AG08396 (cell line): ENCODE measurements at regions not wholly inside any gene's neighbourhood (a gene's known extent, or its start where the extent isn't known, plus 50 kb on each side); places are given as distances from the start of the nearest gene placed in this dataset.
"Not testable (repeated sequence)": the region's sequence is repeated elsewhere in the genome, so short reads cannot be mapped to it uniquely, and the experiment has no call there.

Experiments used
- DNase-seq: peaks from one replicate; pipeline ENCODE4 v3.0.0; 2012; ENCODE audit warnings: low spot score, mixed read lengths

- no peak for DNase-seq
These were observed 1821.8 kb upstream of the PIK3C3 start for GRCh38 chr18:40133253-40133652.

DNA sequence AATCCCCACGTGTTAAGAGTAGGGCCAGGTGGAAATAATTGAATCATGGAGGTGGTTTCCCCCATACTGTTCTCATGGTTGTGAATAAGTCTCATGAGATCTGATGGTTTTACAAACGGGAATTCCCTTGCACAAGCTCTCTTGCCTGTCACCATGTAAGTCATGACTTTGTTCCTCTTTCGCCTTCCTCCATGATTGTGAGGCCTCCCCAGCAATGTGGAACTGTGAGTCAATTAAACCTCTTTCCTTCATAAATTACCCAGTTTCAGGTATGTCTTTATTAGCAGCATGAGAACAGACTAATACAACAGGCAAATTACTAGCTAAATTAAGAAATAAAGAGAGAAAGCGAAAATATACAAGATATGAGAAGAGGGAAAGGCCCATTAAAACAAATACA is 1822.6 kb upstream of the PIK3C3 start:
- not testable (repeated sequence) for DNase-seq

DNA sequence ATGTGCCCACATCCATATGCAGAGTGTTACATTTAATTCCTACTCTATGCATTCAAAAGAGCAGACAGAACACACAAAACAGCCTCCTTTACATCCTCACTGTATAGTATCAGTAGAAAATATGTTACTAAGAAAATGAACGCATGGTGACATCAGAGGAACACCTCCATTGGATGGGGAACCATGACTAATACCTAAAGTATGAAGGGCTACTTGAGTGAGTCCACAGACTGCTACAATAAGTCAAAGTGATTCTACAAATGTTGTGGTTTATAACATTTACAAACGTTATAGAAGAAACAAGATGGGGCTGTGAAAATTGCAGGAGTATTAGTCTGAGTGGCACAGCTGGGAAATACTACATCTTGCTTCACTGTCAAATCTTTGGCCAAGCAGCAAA is 1830.9 kb upstream of the PIK3C3 start:
- DNase-seq, result no peak

GRCh38 chr18:40120796-40121391 is 1834.1 kb upstream of the PIK3C3 start:
- DNase-seq, result no peak

- DNase-seq, result no peak
These were observed 1834.7 kb upstream of the PIK3C3 start for GRCh38 chr18:40120356-40120755.

DNA sequence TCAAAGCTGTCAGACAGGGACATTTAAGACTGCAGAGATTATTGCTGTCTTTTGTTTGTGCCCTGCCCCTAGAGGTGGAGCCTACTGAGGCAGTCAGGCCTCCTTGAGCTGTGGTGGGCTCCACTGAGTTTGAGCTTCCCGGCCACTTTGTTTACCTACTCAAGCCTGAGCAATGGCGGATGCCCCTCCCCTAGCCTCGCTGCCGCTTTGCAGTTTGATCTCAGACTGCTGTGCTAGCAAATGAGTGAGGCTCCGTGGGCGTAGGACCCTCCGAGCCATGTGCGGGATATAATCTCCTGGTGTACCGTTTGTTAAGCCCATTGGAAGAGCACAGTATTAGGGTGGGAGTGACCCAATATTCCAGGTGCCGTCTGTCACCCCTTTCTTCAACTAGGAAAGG is 1835.5 kb upstream of the PIK3C3 start:
- not testable (repeated sequence) for DNase-seq

- DNase-seq, result no peak
These were observed 1844.6 kb upstream of the PIK3C3 start for GRCh38 chr18:40110455-40110854.

- no peak for DNase-seq
These were observed 1845.6 kb upstream of the PIK3C3 start for GRCh38 chr18:40109252-40110049.

DNA sequence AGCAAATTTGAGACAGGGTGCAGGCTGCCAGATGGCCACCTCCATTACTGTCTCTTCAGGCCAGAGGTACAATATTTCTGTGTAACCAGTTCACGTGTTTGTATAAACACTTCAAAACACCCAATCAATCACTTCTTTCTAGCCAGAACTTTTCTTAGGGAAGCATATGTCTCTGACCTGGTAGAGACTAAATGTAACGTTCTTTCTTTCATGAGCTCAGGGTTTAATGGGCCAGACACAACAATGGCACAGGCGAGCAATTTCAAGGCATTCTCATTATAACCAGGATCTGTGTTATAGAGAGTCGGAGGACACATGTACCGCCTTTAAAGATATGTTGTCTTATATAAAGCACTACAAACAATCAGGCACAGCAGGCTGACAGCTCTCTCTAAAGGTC is 1846.4 kb upstream of the PIK3C3 start:
- no peak for DNase-seq

GRCh38 chr18:40102903-40103302 is 1852.1 kb upstream of the PIK3C3 start:
- DNase-seq, result no peak

GRCh38 chr18:40099641-40100040 is 1855.4 kb upstream of the PIK3C3 start:
- DNase-seq, result no peak

DNA sequence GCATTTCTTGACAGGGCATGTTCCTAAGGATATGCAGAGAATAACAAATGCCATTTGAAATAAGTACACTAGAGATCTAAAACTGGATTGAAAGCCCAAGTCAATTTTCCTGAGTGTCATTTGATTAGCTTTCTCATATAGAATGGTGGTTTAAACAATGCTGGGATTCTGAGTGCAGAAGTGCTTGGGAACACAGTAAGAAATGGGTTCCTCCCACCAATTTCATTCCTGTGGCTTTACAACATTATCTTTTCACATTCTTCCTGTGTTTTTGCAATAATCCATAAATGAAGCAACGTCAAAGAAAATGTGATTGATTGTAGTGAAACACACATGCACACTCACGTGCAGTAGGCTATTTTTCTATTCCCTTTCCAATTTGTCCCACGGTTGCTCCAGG is 1858.4 kb upstream of the PIK3C3 start:
- DNase-seq, result no peak

DNA sequence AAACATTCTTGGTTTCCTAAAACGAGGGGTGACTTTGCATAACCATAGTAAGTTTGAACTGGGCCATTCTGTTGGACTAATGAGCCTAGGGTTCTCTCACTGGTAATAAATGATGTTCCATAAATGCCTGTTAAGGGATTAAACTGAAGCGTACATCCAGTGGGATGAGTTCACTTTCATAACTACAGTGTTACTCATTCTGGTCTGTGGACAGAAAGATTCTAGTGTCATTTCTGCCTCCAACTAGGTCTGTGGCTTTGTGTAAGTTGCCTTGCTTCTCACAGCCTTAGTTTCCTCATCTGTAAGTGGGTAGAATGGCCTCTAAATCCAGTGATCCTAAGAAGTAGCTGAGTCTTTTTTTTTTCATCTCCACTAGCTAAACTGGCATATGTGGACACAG is 1860.6 kb upstream of the PIK3C3 start:
- DNase-seq, result no peak

DNA sequence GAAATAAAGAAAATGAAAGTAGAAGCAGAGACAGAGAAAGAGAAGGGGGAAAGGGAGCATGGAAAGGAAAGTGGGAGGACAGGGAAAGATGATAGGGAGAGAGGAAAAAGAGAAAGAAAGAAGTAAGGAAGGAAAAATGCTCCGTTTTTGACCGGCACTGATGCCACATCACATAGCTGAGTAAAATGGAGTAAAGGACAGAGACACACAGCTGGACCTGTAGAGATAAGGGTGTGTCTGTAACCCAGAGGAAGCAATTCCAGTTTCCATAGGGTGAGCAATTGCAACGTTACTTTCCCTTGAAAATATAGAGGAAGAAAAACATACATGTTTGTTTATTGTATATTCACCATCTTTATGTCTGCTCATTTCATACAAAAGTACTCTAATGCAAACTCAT is 1866.9 kb upstream of the PIK3C3 start:
- no peak for DNase-seq

- DNase-seq, result no peak
These were observed 1875.2 kb upstream of the PIK3C3 start for GRCh38 chr18:40079786-40080185.

- DNase-seq, result no peak
These were observed 1879.4 kb upstream of the PIK3C3 start for GRCh38 chr18:40075616-40076015.

DNA sequence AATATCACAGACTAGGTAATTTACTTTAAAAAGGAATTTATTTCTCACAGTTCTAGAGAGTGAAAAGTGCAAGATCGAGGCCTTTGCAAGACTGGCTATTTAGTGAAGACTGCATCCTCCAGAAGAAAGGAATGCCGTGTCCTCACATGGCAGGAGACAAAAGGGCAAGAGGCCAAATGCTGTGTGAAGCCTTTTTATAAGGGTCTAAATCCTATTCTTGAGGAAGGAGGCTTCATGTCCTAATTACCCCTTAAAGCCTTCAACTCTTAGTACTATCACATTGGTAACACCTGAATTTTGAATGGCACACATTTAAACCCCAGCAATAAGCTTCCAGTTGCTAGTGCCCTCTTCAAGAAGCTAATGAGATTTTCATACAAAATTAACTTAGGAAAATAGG is 1882.3 kb upstream of the PIK3C3 start:
- DNase-seq, result no peak

- DNase-seq, result no peak
These were observed 1888.7 kb upstream of the PIK3C3 start for GRCh38 chr18:40066368-40066767.

DNA sequence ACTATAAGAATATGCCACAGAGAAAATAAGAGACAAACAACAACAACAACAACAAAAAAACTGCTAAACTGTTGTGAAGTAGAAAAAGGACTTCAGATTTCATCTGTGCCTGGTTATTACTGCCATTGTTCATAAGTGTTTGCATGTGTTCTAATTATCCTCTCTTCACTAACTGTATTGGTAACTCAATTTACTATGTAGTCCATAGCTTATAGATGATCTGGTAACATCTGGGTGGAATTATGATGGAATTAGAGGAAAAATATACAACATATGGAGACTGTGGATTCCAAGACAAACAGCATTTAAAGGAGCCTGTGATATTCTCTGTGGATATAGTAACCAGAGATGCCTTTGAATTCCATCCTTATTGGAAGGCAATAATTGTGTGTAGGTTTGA is 1891.5 kb upstream of the PIK3C3 start:
- no peak for DNase-seq

GRCh38 chr18:40061086-40061485 is 1893.9 kb upstream of the PIK3C3 start:
- no peak for DNase-seq

DNA sequence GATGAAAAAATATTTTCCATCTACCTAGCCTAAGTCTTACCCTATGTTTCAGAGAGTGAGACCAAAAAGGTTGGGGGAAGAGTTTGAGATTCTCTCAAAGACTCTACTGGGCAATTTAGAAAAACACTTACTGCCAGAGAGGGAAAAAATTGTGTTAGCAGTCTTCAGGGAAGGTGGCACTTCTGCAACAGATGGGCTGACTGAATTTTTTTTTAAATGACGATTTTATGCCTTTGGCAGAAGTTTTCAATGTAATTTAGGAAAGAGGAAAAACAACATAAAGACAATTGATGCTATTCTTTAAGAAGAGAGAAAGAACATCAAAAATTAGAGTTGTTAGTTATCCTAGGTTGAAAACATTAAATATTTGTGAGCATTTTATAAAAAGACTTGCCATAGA is 1894.5 kb upstream of the PIK3C3 start:
- DNase-seq, result no peak

DNA sequence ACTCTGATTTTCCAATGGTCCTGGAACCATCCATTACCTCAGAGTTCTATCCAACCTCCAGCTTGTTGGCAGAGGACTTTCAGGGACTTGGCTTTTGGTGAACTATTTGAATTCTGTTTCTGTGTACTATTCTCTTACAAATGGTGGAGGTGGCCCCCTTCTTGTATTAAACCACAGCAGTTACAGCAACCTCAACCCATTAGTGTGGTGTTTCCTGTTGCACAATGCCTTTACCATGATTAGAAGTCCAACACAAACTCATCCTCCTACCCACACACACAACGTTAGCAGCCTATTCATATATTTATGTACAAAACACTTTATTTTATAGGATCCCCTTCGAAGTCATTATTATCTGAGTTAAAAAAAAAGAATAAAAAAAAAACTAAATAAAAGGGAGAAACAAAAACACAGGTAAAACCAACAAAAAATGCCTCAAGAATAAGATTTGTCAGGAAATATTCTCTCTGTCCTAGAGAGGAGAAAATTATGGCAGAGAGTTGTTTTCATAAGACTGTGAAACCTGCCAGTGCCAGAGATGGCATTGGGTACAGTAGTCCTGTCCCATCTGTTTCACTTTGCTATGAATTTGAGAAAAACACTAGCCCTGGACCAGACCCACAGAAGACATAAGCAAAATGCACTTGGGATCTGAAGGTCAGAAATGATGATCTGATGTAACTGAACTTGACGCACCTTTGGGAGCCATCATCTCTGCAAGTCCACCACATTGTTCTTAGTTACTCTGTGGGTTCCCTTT is 1896.0 kb upstream of the PIK3C3 start:
- DNase-seq, result no peak

DNA sequence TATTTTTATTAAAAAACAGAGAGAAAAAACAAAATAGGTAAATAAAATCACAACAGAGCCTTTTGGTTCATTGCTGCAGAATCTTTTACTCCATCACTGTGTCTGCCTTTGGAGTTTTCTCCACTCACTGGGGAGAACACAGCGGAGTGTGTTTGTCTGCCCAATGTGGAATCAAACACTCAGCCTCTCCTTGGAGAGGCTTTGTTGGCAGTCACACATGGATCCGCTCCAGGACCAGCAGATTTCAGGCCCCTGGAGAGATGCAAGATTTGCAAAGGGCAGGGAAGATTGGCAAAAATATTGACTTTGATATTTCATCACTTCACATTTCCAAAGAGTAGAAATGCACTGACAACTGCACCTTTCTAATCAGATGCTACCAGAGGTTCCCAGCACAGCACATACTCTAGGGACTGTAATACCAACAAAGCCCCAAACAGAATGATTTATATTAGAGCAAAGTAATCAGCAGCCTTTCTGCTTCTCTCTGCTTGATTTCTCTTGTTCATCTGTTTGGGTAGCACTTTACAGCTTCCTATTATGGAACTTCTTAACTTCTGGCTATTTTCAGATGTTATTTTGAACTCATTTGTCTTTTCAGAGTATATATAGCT is 1898.8 kb upstream of the PIK3C3 start:
- DNase-seq, result no peak
